CD14-positive monocyte (primary cell): ENCODE measurements at regions not wholly inside any gene's neighbourhood (a gene's known extent, or its start where the extent isn't known, plus 50 kb on each side); places are given as distances from the start of the nearest gene placed in this dataset.

Source experiments
- DNase-seq, 3 donors: peaks; one replicate each; pipeline ENCODE4 v3.0.0-alpha.2; 2011 to 2022
- H2AFZ ChIP-seq: 2 replicates; pipeline ENCODE4 v1.6.0; 2012; ENCODE audit warnings: mild to moderate bottlenecking, low read depth, low read length, inconsistent platforms; ENCODE audit not compliant: insufficient read depth, poor library complexity, severe bottlenecking
- H3K27ac ChIP-seq, 2 donors: 1 replicate in 1 of 2; 2 replicates in 1 of 2; pipeline ENCODE4 v1.5.1; 2012 to 2013; ENCODE audit warnings: low read length in 2 of 2, control low read depth in 1 of 2, inconsistent platforms in 1 of 2, low read depth in 1 of 2, mild to moderate bottlenecking in 1 of 2
- H3K27me3 ChIP-seq, 2 donors: one replicate each; pipeline versions ENCODE4 v1.6.0 to v1.6.1; 2011 to 2013; ENCODE audit warnings: low read length in 2 of 2; ENCODE audit not compliant: control insufficient read depth in 2 of 2, insufficient read depth in 2 of 2
- H3K36me3 ChIP-seq, 2 donors: replicated peaks in 1 of 2; 1 replicate in 1 of 2; 2 replicates in 1 of 2; pipeline versions ENCODE4 v1.5.1 to v1.6.1; 2012 to 2013; ENCODE audit warnings: low read length in 2 of 2, control low read depth in 1 of 2, inconsistent platforms in 1 of 2, mild to moderate bottlenecking in 1 of 2; ENCODE audit not compliant: insufficient read depth in 2 of 2, control insufficient read depth in 1 of 2
- H3K4me1 ChIP-seq, 2 donors: 1 replicate in 1 of 2; 2 replicates in 1 of 2; pipeline versions ENCODE4 v1.5.1 to v1.6.1; 2012 to 2013; ENCODE audit warnings: low read length in 2 of 2, control low read depth in 1 of 2, inconsistent platforms in 1 of 2, mild to moderate bottlenecking in 1 of 2, moderate library complexity in 1 of 2; ENCODE audit not compliant: insufficient read depth in 2 of 2, control insufficient read depth in 1 of 2
- H3K4me2 ChIP-seq: replicated peaks from 2 replicates; pipeline ENCODE3; 2012; ENCODE audit warnings: low read length, moderate library complexity, mild to moderate bottlenecking; ENCODE audit not compliant: poor library complexity, severe bottlenecking; ENCODE audit errors: extremely low read depth
- H3K4me3 ChIP-seq, 3 experiments: fragments of 200-600 bp in 1 of 3; sonication (generic) in 1 of 3; replicated peaks in 1 of 3; 1 replicate in 2 of 3; 2 replicates in 1 of 3; pipeline ENCODE4 v1.5.1; 2011 to 2013; ENCODE audit warnings: low read length in 3 of 3, mild to moderate bottlenecking in 3 of 3, control low read depth in 2 of 3, low read depth in 2 of 3, inconsistent platforms in 1 of 3, moderate library complexity in 1 of 3
- H3K79me2 ChIP-seq: 2 replicates; pipeline ENCODE4 v1.6.0; 2012; ENCODE audit warnings: mild to moderate bottlenecking, control low read depth, inconsistent platforms, low read length, moderate library complexity; ENCODE audit not compliant: insufficient read depth
- H3K9ac ChIP-seq: 2 replicates; pipeline ENCODE4 v1.6.0; 2017; ENCODE audit warnings: low read length, mild to moderate bottlenecking; ENCODE audit not compliant: insufficient read depth, poor library complexity, severe bottlenecking
- H3K9me3 ChIP-seq, 2 donors: replicated peaks in 1 of 2; 1 replicate in 1 of 2; 2 replicates in 1 of 2; pipeline versions ENCODE4 v1.5.1 to v1.6.1; 2012 to 2013; ENCODE audit warnings: low read length in 2 of 2, control low read depth in 1 of 2; ENCODE audit not compliant: control insufficient read depth in 1 of 2, insufficient read depth in 1 of 2
- H4K20me1 ChIP-seq: 2 replicates; pipeline ENCODE4 v1.6.0; 2012; ENCODE audit warnings: mild to moderate bottlenecking, low read length, control low read depth, moderate library complexity; ENCODE audit not compliant: insufficient read depth
- H3K27ac Mint-ChIP-seq, 7 donors: one replicate each; pipeline ENCODE4 v1.8.0; 2020; ENCODE audit warnings: mild to moderate bottlenecking in 7 of 7, mixed read lengths in 7 of 7, moderate library complexity in 6 of 7, inconsistent platforms in 2 of 7
- H3K27me3 Mint-ChIP-seq, 3 donors: one replicate each; pipeline ENCODE4 v1.8.0; 2021 to 2022; ENCODE audit warnings: low read depth in 3 of 3, mild to moderate bottlenecking in 3 of 3, mixed read lengths in 3 of 3, moderate library complexity in 3 of 3, inconsistent platforms in 1 of 3
- H3K36me3 Mint-ChIP-seq, 2 donors: one replicate each; pipeline ENCODE4 v1.8.0; 2020; ENCODE audit warnings: mixed read lengths in 2 of 2, inconsistent platforms in 1 of 2, mild to moderate bottlenecking in 1 of 2
- H3K4me1 Mint-ChIP-seq: one replicate; pipeline ENCODE4 v1.8.0; 2020; ENCODE audit warnings: mild to moderate bottlenecking, mixed read lengths
- H3K4me3 Mint-ChIP-seq, 2 donors: one replicate each; pipeline ENCODE4 v1.8.0; 2020; ENCODE audit warnings: mild to moderate bottlenecking in 2 of 2, mixed read lengths in 2 of 2, moderate library complexity in 1 of 2
- H3K9me3 Mint-ChIP-seq, 7 donors: one replicate each; pipeline ENCODE4 v1.8.0; 2020 to 2022; ENCODE audit warnings: mixed read lengths in 7 of 7, mild to moderate bottlenecking in 6 of 7, moderate library complexity in 6 of 7, inconsistent platforms in 2 of 7
- WGBS: methylation state at CpG from one replicate; pipeline ENCODE4 v1.1.5; 2013; ENCODE audit warnings: missing lambda C conversion rate; ENCODE audit not compliant: insufficient coverage; 5-methylcytosine and 5-hydroxymethylcytosine counted together
- intact Hi-C, 2 donors: fragments of 100-400 bp; cut with micrococcal nuclease; formaldehyde crosslinking; loops; one replicate each; pipeline versions ENCODE4 v1.15.0 to v1.15.1; 2023
- TF ChIP-seq, protein P1 (sequence below): fragments of 200-600 bp; IDR thresholded peaks from one replicate; pipeline ENCODE4 v1.8.0; 2022; ENCODE audit warnings: antibody characterized with exemption, mild to moderate bottlenecking

DNA sequence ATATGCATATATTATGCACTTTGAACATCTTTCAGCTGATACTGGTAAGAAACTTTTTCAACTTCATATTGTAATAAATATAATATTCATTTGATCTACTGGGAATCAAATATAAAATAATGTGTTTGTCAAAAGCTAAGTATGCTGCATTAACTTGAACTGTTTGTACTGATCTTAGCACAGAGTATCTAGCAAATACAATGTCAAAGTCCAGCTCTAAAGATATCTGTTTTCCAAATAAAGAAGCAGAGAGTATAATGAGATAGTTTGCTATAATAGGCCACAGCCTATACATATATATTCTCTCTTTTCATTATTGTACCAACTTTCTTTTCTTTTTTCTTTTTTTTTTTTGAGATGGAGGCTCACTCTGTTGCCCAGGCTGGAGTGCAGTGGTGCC lies 417.0 kb downstream of the TMEM161B start:
- H3K4me3 ChIP-seq = no peak overlapping the region

DNA sequence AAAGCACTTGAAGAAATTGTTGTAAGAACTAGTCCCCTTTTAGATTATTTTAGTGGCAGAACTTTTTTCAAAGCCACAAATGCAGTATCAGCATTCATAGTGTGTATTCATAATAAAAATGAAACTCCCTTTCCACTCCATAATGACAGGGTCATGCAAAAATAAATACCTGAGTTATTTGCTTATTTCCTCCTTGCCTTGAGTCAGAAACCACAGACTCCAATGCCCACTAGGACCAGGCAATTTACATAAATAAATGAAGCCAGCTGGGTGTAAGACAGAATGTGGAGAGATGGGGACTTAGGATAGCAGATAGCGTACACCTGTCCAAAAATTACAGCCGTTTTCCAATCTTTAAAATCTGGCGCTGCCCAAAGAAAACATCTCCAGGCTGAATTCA lies 417.8 kb downstream of the TMEM161B start:
- Histone ChIP-seq H3K4me2 (no peak overlapping the region), H3K9me3 (peaks cover 2 to 4% of the 10 kb centered on the region in 2 donors), H3K27ac (no peak overlapping the region), H3K4me3 (no peak overlapping the region), H3K9ac (no peak overlapping the region), H3K27me3 (no peaks in the 10 kb centered on the region), H3K4me1 (no peaks in the 10 kb centered on the region), H4K20me1 (no peaks in the 10 kb centered on the region), H3K36me3 (no peaks in the 10 kb centered on the region), H2AFZ (no peak overlapping the region), H3K79me2 (no peaks in the 10 kb centered on the region)
- no peak overlapping the region for H3K4me3 Mint-ChIP-seq
- WGBS = no CpG with 5 or more reads among the region's 3 CpGs
- TF ChIP-seq, protein P1, sequence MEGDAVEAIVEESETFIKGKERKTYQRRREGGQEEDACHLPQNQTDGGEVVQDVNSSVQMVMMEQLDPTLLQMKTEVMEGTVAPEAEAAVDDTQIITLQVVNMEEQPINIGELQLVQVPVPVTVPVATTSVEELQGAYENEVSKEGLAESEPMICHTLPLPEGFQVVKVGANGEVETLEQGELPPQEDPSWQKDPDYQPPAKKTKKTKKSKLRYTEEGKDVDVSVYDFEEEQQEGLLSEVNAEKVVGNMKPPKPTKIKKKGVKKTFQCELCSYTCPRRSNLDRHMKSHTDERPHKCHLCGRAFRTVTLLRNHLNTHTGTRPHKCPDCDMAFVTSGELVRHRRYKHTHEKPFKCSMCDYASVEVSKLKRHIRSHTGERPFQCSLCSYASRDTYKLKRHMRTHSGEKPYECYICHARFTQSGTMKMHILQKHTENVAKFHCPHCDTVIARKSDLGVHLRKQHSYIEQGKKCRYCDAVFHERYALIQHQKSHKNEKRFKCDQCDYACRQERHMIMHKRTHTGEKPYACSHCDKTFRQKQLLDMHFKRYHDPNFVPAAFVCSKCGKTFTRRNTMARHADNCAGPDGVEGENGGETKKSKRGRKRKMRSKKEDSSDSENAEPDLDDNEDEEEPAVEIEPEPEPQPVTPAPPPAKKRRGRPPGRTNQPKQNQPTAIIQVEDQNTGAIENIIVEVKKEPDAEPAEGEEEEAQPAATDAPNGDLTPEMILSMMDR = no peak
- H3K9me3 Mint-ChIP-seq = peaks cover 0 to 4% (median 2%) of the 10 kb centered on the region in 7 donors
- no peak overlapping the region for H3K27ac Mint-ChIP-seq
- H3K27me3 Mint-ChIP-seq = no peaks in the 10 kb centered on the region
- intact Hi-C loops = no loop called here
- no peak for DNase-seq
- no peaks in the 10 kb centered on the region for H3K36me3 Mint-ChIP-seq
- no peaks in the 10 kb centered on the region for H3K4me1 Mint-ChIP-seq

More for the DNA sequence above, 417.0 kb downstream of the TMEM161B start:
- Histone ChIP-seq H3K79me2 (no peaks in the 10 kb centered on the region), H3K27ac (no peak overlapping the region), H4K20me1 (no peaks in the 10 kb centered on the region), H3K36me3 (no peaks in the 10 kb centered on the region), H3K4me1 (no peaks in the 10 kb centered on the region), H2AFZ (no peak overlapping the region), H3K9ac (no peak overlapping the region), H3K9me3 (peaks cover 2 to 4% of the 10 kb centered on the region in 2 donors), H3K4me2 (no peak overlapping the region), H3K27me3 (no peaks in the 10 kb centered on the region)
- intact Hi-C loops = no loop called here
- Mint-ChIP-seq H3K9me3 (peaks cover 0 to 9% (median 3%) of the 10 kb centered on the region in 7 donors), H3K4me1 (no peaks in the 10 kb centered on the region), H3K27ac (no peak overlapping the region), H3K4me3 (no peak overlapping the region), H3K27me3 (no peaks in the 10 kb centered on the region), H3K36me3 (no peaks in the 10 kb centered on the region)
- TF ChIP-seq, protein P1 = no peak
- no peak for DNase-seq
